ENCODE measurements at regions not wholly inside any gene's neighbourhood (a gene's known extent, or its start where the extent isn't known, plus 50 kb on each side); places are given as distances from the start of the nearest gene placed in this dataset.
"Not testable (repeated sequence)": the region's sequence is repeated elsewhere in the genome, so short reads cannot be mapped to it uniquely, and the experiment has no call there.

DNA sequence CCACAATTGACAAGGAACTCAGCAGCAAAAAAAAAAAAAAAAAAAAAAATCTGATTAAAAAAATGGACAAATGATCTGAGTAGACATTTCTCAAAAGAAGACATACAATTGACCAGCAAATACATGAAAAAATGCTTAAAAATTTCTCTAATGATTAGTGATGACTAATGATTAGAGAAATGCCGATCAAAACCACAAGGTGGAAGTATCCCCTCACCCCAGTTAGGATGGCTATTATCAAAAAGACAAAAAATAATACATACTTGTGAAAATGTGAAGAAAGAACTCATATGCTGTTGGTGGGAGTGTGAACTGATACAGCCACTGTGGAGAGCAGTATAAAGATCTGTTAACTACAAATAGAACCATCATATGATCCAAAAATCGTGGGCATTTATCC, 245.3 kb downstream of the OSTF1 start:
- Mint-ChIP-seq H3K9me3 (peaks cover 8% of the 10 kb centered on the region), H3K27me3 (ENCODE audit: low read depth) (no peaks in the 10 kb centered on the region), H3K4me1 (ENCODE audit: low read depth) (no peaks in the 10 kb centered on the region), H3K36me3 (ENCODE audit: low read depth) (no peaks in the 10 kb centered on the region), H3K27ac (no peak overlapping the region), H3K4me3 (no peak overlapping the region)
- intact Hi-C loops (cut with micrococcal nuclease): no loop called here
- DNase-seq: no peak
- CTCF ChIA-PET: no interaction called here

DNA sequence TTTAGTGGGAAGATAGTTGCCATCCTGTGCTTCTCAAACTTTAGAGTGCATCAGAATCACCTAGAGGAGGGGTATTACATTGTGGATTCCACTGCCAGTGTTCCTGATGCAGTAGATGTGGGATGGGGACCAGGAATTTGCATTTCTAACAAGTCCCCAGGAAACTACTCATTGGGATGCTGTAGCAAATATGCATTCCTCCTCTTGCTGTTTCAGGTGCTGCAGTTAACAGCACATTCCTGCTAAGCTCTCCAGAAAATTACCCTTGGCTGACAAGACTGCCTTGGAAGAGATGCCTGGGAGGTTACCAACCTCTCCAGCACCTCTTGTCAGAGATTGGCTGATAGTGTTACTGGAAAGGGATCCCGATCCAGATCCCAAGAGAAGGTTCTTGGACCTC, 270.5 kb downstream of the OSTF1 start:
- no peak overlapping the region for H3K27ac Mint-ChIP-seq
- intact Hi-C loops (cut with micrococcal nuclease): no loop called here
- DNase-seq: no peak
- no peak overlapping the region for H3K4me3 Mint-ChIP-seq
- H3K36me3 Mint-ChIP-seq (ENCODE audit: low read depth): no peaks in the 10 kb centered on the region
- peaks cover 13% of the 10 kb centered on the region for H3K9me3 Mint-ChIP-seq
- CTCF ChIA-PET: no interaction called here
- H3K27me3 Mint-ChIP-seq (ENCODE audit: low read depth): peaks cover under 1% of the 10 kb centered on the region
- H3K4me1 Mint-ChIP-seq (ENCODE audit: low read depth): no peaks in the 10 kb centered on the region

DNA sequence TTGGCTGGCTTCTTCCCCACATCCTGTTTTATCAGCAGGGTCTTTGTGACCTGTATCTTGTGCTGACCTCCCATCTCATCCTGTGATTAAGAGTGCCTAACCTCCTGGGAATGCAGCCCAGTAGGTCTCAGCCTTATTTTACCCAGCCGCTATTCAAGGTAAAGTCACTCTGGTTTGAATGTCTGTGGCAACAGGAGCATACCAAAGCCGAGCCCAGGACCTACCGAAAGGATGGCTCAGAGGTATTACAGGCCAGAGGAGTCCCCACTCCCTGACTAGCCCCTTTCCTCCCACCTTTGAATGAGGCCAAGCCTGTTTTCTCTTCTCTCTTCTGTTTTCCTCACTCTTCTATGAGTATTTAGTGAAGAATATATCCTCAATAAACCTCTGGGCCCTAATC, 271.3 kb downstream of the OSTF1 start:
- CTCF ChIA-PET: no interaction called here
- Mint-ChIP-seq H3K9me3 (peaks cover 18% of the 10 kb centered on the region), H3K4me3 (no peak overlapping the region), H3K27ac (no peak overlapping the region), H3K36me3 (ENCODE audit: low read depth) (peaks cover 2% of the 10 kb centered on the region), H3K27me3 (ENCODE audit: low read depth) (peaks cover 3% of the 10 kb centered on the region), H3K4me1 (ENCODE audit: low read depth) (no peaks in the 10 kb centered on the region)
- no peak for DNase-seq
- intact Hi-C loops (cut with micrococcal nuclease): no loop called here

DNA sequence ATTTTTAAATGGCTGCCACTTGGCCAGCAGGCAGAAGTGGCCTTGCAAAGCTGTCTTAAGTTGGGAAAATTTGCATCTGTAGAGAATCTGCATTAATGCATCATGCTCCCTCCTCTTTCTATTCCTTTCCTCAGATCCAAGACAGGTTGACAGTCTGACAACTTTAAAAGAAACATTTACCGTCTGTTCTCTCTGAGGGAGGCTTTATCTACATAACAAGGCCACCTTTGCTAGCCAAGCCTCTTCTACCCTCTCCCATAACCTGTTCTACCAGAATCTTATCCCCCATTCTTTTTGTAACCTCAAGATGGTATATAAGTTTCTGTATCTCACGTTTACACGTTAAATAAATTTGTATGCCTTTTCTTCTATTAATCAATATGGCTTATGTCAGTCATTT, 271.9 kb downstream of the OSTF1 start:
- H3K27me3 Mint-ChIP-seq (ENCODE audit: low read depth): peaks cover 3% of the 10 kb centered on the region
- intact Hi-C loops (cut with micrococcal nuclease): no loop called here
- no peak overlapping the region for H3K27ac Mint-ChIP-seq
- CTCF ChIA-PET: no interaction called here
- H3K4me3 Mint-ChIP-seq: no peak overlapping the region
- peaks cover 2% of the 10 kb centered on the region for H3K36me3 Mint-ChIP-seq (ENCODE audit: low read depth)
- peaks cover 18% of the 10 kb centered on the region for H3K9me3 Mint-ChIP-seq
- no peak for DNase-seq
- no peaks in the 10 kb centered on the region for H3K4me1 Mint-ChIP-seq (ENCODE audit: low read depth)

DNA sequence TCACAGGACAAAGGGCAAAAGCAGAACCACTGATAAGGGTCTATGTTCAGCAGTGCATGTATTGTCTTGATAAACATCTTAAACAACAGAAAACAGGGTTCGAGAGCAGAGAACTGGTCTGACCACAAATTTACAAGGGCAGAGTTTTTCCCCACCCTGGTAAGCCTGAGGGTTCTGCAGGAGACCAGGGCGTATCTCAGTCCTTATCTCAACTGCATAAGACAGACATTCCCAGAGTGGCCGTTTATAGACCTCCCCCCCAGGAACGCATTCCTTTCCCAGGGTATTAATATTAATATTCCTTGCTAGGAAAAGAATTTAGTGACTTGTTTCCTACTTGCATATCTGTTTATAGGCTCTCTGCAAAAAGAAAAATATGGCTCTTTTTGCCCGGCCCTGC, 274.1 kb downstream of the OSTF1 start:
- H3K4me3 Mint-ChIP-seq; CTCF ChIA-PET; intact Hi-C loops (cut with micrococcal nuclease); DNase-seq; H3K4me1 Mint-ChIP-seq (ENCODE audit: low read depth); H3K27me3 Mint-ChIP-seq (ENCODE audit: low read depth); H3K36me3 Mint-ChIP-seq (ENCODE audit: low read depth); H3K27ac Mint-ChIP-seq: not testable (repeated sequence)
- peaks cover 18% of the 10 kb centered on the region for H3K9me3 Mint-ChIP-seq

DNA sequence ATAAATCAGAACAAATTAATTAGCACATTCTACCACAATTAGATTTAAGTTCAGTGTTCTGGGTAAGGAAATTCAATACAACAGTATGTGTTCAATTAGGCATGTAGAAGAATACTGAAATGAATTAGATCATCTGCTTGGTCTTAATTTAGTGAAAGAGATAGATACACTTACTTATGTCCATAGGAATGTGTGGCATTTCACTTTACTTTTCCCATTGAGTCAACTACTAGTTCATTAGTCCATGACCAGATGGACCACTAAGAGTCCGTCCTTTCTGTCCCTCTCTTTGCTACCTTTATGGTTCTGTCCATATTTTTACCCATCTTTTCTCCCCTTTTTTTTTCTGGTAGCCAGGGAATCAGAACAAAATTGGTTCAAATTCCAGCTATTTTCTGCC, 276.9 kb downstream of the OSTF1 start:
- H3K9me3 Mint-ChIP-seq: peaks cover 18% of the 10 kb centered on the region
- H3K4me1 Mint-ChIP-seq (ENCODE audit: low read depth): no peaks in the 10 kb centered on the region
- H3K36me3 Mint-ChIP-seq (ENCODE audit: low read depth): peaks cover 2% of the 10 kb centered on the region
- CTCF ChIA-PET: no interaction called here
- no peak overlapping the region for H3K27ac Mint-ChIP-seq
- no peak overlapping the region for H3K4me3 Mint-ChIP-seq
- intact Hi-C loops (cut with micrococcal nuclease): no loop called here
- peaks cover 3% of the 10 kb centered on the region for H3K27me3 Mint-ChIP-seq (ENCODE audit: low read depth)
- DNase-seq: no peak

DNA sequence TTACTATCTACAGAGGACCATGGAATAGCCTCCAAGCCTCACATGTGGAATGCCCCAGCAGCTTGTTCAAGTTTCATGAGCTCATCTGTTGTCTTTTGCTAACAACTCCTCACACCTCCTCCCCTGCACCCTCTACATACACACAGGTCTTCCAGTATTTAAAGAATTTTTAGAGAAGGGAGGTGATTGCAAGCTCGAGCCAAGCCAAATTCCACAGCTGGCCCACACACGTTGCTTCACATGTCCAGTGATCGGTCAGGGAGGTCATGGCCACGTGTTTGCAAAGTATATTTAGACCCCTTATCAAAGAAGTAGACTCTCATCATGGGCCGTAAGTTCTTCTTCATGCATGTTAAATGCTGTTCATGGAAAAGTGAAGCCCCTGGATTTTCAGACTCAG, 281.7 kb downstream of the OSTF1 start:
- no peak overlapping the region for H3K4me3 Mint-ChIP-seq
- DNase-seq: no peak
- CTCF ChIA-PET: interaction anchor here (1.0 kb wide), 1 partner anchor 22 kb away, joined by 3 read pairs; no protein-coding TSS in a partner anchor
- H3K36me3 Mint-ChIP-seq (ENCODE audit: low read depth): no peaks in the 10 kb centered on the region
- no peaks in the 10 kb centered on the region for H3K27me3 Mint-ChIP-seq (ENCODE audit: low read depth)
- no peaks in the 10 kb centered on the region for H3K9me3 Mint-ChIP-seq
- H3K4me1 Mint-ChIP-seq (ENCODE audit: low read depth): no peaks in the 10 kb centered on the region
- H3K27ac Mint-ChIP-seq: no peak overlapping the region
- intact Hi-C loops (cut with micrococcal nuclease): no loop called here

DNA sequence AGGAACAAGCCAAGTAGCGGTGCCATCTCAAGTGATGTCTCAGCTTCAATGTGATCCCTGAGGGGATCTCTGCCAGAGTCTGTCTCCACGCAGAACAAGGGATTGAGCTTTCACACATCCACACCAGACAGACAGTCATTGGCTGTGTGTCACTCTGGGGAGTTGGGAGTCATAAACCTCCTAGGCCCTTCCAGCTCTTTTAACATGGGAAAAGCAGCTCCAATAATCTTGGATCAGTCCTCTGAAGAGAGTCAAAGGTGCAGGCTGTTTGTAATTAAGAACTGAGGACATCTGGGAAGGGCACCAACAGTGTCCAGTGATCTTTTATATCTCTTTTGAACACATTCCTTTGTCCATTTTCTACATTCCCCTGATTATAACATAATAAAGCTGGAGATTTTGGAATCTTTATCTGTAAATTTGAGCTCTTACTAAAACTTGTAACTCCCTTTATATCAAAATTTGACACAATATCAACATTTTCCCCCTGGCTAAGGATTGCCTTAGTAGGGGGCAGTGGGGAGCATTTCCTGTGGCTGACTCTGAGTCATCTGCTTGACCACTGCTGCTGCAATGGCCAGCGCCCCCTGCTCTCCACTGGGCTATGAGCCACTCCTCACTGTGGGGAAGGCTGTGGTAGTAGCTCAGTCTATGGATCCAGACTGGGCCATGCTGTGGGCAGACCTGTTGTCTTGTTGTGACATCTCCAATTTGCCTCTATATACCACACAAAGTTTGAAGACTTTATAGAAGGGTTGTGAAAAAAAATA, 284.4 kb downstream of the OSTF1 start:
- H3K27me3 Mint-ChIP-seq (ENCODE audit: low read depth): no peaks in the 10 kb centered on the region
- H3K9me3 Mint-ChIP-seq: no peaks in the 10 kb centered on the region
- no peak overlapping the region for H3K4me3 Mint-ChIP-seq
- H3K27ac Mint-ChIP-seq: no peak overlapping the region
- intact Hi-C loops (cut with micrococcal nuclease): no loop called here
- CTCF ChIA-PET: no interaction called here
- H3K36me3 Mint-ChIP-seq (ENCODE audit: low read depth): no peaks in the 10 kb centered on the region
- no peaks in the 10 kb centered on the region for H3K4me1 Mint-ChIP-seq (ENCODE audit: low read depth)
- DNase-seq: no peak

DNA sequence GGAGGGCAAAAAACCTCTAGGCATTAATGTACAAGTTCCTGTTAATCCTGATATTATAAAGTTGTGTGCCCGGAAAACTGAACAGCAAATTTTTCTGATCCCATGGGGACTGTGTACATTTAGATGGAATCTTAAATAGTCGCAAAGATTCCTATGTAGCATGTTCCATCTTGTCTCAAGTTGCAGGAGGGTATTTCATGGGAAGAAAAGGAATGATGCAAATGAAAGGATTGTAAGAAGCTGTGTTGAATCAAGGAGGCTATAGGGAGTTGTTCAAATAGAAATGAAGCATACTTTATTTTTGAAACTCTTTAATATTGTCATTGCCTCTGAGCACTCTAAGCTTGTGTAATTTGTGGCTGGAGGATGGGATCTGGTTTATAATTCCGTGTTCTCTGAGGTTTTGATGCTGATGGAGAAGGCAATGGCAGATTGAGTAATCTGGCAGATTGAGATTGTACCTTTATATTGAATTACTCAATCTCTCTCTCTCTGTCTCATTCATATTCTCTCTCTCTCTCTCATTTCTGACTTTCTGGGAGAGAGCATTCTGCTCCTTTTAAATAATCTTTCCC, 288.5 kb downstream of the OSTF1 start:
- Mint-ChIP-seq H3K36me3 (ENCODE audit: low read depth) (no peaks in the 10 kb centered on the region), H3K27me3 (ENCODE audit: low read depth) (no peaks in the 10 kb centered on the region), H3K4me3 (no peak overlapping the region), H3K9me3 (no peaks in the 10 kb centered on the region), H3K27ac (no peak overlapping the region), H3K4me1 (ENCODE audit: low read depth) (no peaks in the 10 kb centered on the region)
- DNase-seq: no peak
- CTCF ChIA-PET: no interaction called here
- intact Hi-C loops (cut with micrococcal nuclease): no loop called here

DNA sequence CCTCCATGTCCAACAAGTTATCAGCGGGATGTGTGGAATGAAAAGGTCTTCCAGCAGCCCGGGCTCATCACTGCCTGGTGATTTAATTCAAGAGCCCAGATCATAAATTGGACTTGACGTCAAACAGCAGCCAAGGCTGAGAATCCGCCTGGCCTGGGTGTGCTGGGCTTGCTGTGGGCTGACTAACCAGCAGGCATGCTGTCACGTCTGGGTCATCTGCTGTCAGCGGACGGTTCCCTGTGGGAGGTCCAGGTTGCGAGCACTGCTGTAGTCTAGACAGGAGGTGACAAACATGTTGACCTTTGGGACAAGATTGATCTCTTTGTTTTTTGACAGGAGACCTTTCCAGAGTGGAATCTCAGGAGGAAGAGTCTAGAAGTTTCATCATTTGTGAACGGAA, 289.7 kb downstream of the OSTF1 start:
- Mint-ChIP-seq H3K4me1 (ENCODE audit: low read depth) (no peaks in the 10 kb centered on the region), H3K27ac (no peak overlapping the region), H3K9me3 (peaks cover 2% of the 10 kb centered on the region), H3K4me3 (no peak overlapping the region), H3K36me3 (ENCODE audit: low read depth) (no peaks in the 10 kb centered on the region), H3K27me3 (ENCODE audit: low read depth) (no peaks in the 10 kb centered on the region)
- intact Hi-C loops (cut with micrococcal nuclease): no loop called here
- DNase-seq: no peak
- CTCF ChIA-PET: no interaction called here

DNA sequence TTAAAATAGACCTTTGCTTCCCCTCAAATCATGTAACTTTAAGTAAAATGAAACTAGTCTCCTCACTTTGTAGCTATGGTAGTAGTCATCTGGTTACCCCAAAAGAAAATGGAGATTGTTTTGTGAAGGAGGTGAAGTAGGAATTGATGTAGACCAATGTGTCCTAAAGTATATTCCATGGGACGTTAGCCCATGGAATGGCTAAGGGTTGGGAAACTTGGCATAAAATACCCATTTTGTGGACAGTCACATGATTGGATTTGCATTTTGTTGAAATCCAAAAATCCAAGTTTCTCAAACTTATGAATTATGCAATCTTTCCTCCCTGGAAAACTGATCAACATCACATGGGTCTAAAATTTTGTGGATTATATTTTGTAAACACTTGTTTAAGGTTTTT, 290.6 kb downstream of the OSTF1 start:
- H3K27me3 Mint-ChIP-seq (ENCODE audit: low read depth): no peaks in the 10 kb centered on the region
- no peak overlapping the region for H3K4me3 Mint-ChIP-seq
- CTCF ChIA-PET: no interaction called here
- no peaks in the 10 kb centered on the region for H3K4me1 Mint-ChIP-seq (ENCODE audit: low read depth)
- peaks cover 2% of the 10 kb centered on the region for H3K9me3 Mint-ChIP-seq
- no peaks in the 10 kb centered on the region for H3K36me3 Mint-ChIP-seq (ENCODE audit: low read depth)
- H3K27ac Mint-ChIP-seq: no peak overlapping the region
- intact Hi-C loops (cut with micrococcal nuclease): no loop called here
- DNase-seq: no peak

DNA sequence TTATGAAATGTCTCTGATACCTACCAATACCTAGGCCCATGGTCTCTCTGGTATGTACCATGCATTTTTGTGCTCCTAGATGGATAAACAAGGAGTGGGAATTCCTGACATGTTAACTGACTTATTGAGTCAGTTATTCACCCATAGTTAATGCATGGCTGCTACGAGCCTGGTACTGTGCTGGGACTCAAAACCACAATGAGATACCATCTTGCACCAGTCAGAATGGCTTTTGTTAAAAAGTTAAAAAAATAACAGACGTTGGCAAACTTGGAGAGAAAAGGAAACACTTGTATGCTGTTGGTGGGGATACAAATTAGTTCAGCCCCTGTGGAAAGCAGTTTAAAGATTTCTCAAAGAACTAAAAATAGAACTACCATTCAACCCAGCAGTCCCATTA, 293.8 kb downstream of the OSTF1 start:
- no peaks in the 10 kb centered on the region for H3K36me3 Mint-ChIP-seq (ENCODE audit: low read depth)
- H3K9me3 Mint-ChIP-seq: peaks cover 17% of the 10 kb centered on the region
- no peaks in the 10 kb centered on the region for H3K4me1 Mint-ChIP-seq (ENCODE audit: low read depth)
- no peaks in the 10 kb centered on the region for H3K27me3 Mint-ChIP-seq (ENCODE audit: low read depth)
- intact Hi-C loops (cut with micrococcal nuclease): no loop called here
- no peak overlapping the region for H3K27ac Mint-ChIP-seq
- CTCF ChIA-PET: no interaction called here
- no peak overlapping the region for H3K4me3 Mint-ChIP-seq
- DNase-seq: no peak

DNA sequence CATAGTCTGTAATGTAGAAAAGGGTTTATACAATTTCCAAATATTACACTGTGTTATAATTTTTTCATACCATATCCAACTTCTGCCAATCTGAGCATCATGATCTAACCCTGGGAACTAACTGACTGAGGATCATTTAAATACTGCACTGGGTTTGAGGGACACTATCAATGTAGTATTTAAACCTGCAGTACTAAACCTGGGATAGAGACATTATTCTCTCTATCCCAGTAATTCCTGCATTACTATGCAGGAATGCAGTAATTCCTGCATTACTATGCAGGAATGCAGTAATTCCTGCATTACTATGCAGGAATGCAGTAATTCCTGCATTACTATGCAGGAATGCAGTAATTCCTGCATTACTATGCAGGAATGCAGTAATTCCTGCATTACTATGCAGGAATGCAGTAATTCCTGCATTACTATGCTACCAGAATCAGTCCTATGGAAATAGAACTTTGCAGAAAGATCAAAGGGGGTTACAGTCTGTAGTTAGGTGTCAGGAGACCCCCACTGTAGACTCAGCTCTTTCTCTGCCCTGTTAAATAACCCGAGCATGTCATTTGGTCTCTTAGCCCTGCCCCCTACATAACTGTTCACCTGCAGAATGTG, 295.2 kb downstream of the OSTF1 start:
- H3K27me3 Mint-ChIP-seq (ENCODE audit: low read depth); H3K4me3 Mint-ChIP-seq; CTCF ChIA-PET; intact Hi-C loops (cut with micrococcal nuclease); DNase-seq; H3K36me3 Mint-ChIP-seq (ENCODE audit: low read depth); H3K4me1 Mint-ChIP-seq (ENCODE audit: low read depth); H3K27ac Mint-ChIP-seq: not testable (repeated sequence)
- peaks cover 17% of the 10 kb centered on the region for H3K9me3 Mint-ChIP-seq

Measured in activated naive CD4-positive, alpha-beta T cell treated with anti-CD3 and anti-CD28 coated beads for 36 hours (primary cell).